IMR-90 (cell line): ENCODE measurements at regions not wholly inside any gene's neighbourhood (a gene's known extent, or its start where the extent isn't known, plus 50 kb on each side); places are given as distances from the start of the nearest gene placed in this dataset.
A peak's percentile ranks its signal among the peaks of the same experiment; 100 is the strongest.

Experiments
- ATAC-seq: fragments of 200-7000 bp; cut with Tn5 transposase; 2 replicates; pipeline ENCODE4 v1.9.1; 2020; ENCODE audit warnings: low read depth, mild to moderate bottlenecking, moderate library complexity
- BruUV-seq: library from RNA; stranded (reverse); fragments of 400-500 nt; replicated peaks from 2 replicates; lab custom pipeline; 2021; lab: Mats Ljungman, UMichigan
- CTCF ChIA-PET: fragments of 300-600 bp; formaldehyde crosslinking; extraction: SDS; loops from one replicate; lab custom pipeline; 2021; ENCODE audit warnings: antibody characterized with exemption; lab: Yijun Ruan, JAX
- POLR2A ChIA-PET: fragments of 300-600 bp; sonication (Branson Sonifier 250); formaldehyde crosslinking; loops from one replicate; lab custom pipeline; 2022; ENCODE audit warnings: antibody characterized with exemption; ENCODE audit not compliant: unreplicated experiment; lab: Charles Lee
- DNase-seq: peaks from one replicate; pipeline ENCODE4 v3.0.0; 2013
- H2AFZ ChIP-seq: replicated peaks from 2 replicates; pipeline ENCODE3; 2013; ENCODE audit warnings: low read length, mild to moderate bottlenecking; ENCODE audit not compliant: poor library complexity
- H2AK5ac ChIP-seq: 2 replicates; pipeline ENCODE4 v1.6.1; 2013; ENCODE audit warnings: low read depth, low read length, inconsistent platforms
- H2AK9ac ChIP-seq: replicated peaks from 2 replicates; pipeline ENCODE3; 2013; ENCODE audit warnings: mild to moderate bottlenecking, low read depth, low read length, moderate library complexity; ENCODE audit not compliant: poor library complexity
- H2BK120ac ChIP-seq: 2 replicates; pipeline ENCODE4 v1.6.1; 2013; ENCODE audit warnings: low read depth, low read length, inconsistent platforms
- H2BK15ac ChIP-seq: 3 replicates; pipeline ENCODE4 v1.6.1; 2013; ENCODE audit warnings: low read depth, low read length, inconsistent platforms
- H2BK20ac ChIP-seq: 2 replicates; pipeline ENCODE4 v1.6.1; 2013; ENCODE audit warnings: low read depth, mild to moderate bottlenecking, inconsistent platforms, low read length, moderate library complexity
- H2BK5ac ChIP-seq: 2 replicates; pipeline ENCODE4 v1.6.1; 2013; ENCODE audit warnings: mild to moderate bottlenecking, low read depth, low read length, inconsistent platforms; ENCODE audit not compliant: poor library complexity, severe bottlenecking
- H3K14ac ChIP-seq: replicated peaks from 2 replicates; pipeline ENCODE4 v1.6.1; 2013; ENCODE audit warnings: low read depth, low read length, inconsistent platforms
- H3K18ac ChIP-seq: 2 replicates; pipeline ENCODE4 v1.6.1; 2013; ENCODE audit warnings: low read depth, low read length, control low read depth
- H3K23ac ChIP-seq: 2 replicates; pipeline ENCODE4 v1.6.1; 2013; ENCODE audit warnings: low read depth, low read length, inconsistent platforms
- H3K27ac ChIP-seq: 2 replicates; pipeline ENCODE4 v1.5.1; 2013; ENCODE audit warnings: mild to moderate bottlenecking, control low read depth, low read length; ENCODE audit not compliant: insufficient read depth
- H3K27me3 ChIP-seq: 2 replicates; pipeline ENCODE4 v1.6.1; 2013; ENCODE audit warnings: low read length; ENCODE audit not compliant: control insufficient read depth, insufficient read depth
- H3K36me3 ChIP-seq: 2 replicates; pipeline ENCODE4 v1.6.1; 2013; ENCODE audit warnings: low read length, mixed read lengths; ENCODE audit not compliant: control insufficient read depth, insufficient read depth
- H3K4ac ChIP-seq: 2 replicates; pipeline ENCODE4 v1.6.1; 2013; ENCODE audit warnings: low read depth, low read length, inconsistent platforms
- H3K4me1 ChIP-seq: 2 replicates; pipeline ENCODE4 v1.6.1; 2013; ENCODE audit warnings: low read length, mixed read lengths; ENCODE audit not compliant: control insufficient read depth, insufficient read depth
- H3K4me2 ChIP-seq: 2 replicates; pipeline ENCODE4 v1.6.1; 2013; ENCODE audit warnings: low read depth, mild to moderate bottlenecking, control low read depth, low read length, moderate library complexity
- H3K4me3 ChIP-seq: 2 replicates; pipeline ENCODE4 v1.5.1; 2013; ENCODE audit warnings: low read depth, mild to moderate bottlenecking, control low read depth, low read length, moderate library complexity; ENCODE audit not compliant: insufficient read depth
- H3K56ac ChIP-seq: 2 replicates; pipeline ENCODE4 v1.6.1; 2013; ENCODE audit warnings: low read length, inconsistent platforms; ENCODE audit not compliant: insufficient read depth; ENCODE audit errors: extremely low read depth
- H3K79me1 ChIP-seq, 2 experiments: 2 replicates each; pipeline ENCODE4 v1.6.1; 2013; ENCODE audit warnings: low read length in 2 of 2, inconsistent platforms in 1 of 2, low read depth in 1 of 2
- H3K9ac ChIP-seq: 2 replicates; pipeline ENCODE4 v1.6.1; 2013; ENCODE audit warnings: low read depth, low read length, control low read depth
- H3K9me1 ChIP-seq: 2 replicates; pipeline ENCODE4 v1.6.1; 2013; ENCODE audit warnings: low read length, inconsistent platforms; ENCODE audit not compliant: insufficient read depth
- H3K9me3 ChIP-seq: 2 replicates; pipeline ENCODE4 v1.6.1; 2013; ENCODE audit warnings: low read length; ENCODE audit not compliant: control insufficient read depth, insufficient read depth
- H4K20me1 ChIP-seq: 2 replicates; pipeline ENCODE4 v1.6.1; 2013; ENCODE audit warnings: low read length, inconsistent platforms; ENCODE audit not compliant: insufficient read depth
- H4K5ac ChIP-seq: 2 replicates; pipeline ENCODE4 v1.6.1; 2013; ENCODE audit warnings: mild to moderate bottlenecking, low read depth, low read length, control low read depth
- H4K8ac ChIP-seq, 2 experiments: 2 replicates each; pipeline ENCODE4 v1.6.1; 2013; ENCODE audit warnings: low read depth in 2 of 2, low read length in 2 of 2, control low read depth in 1 of 2, inconsistent platforms in 1 of 2
- H4K91ac ChIP-seq: 2 replicates; pipeline ENCODE4 v1.6.1; 2013; ENCODE audit warnings: low read depth, low read length, inconsistent platforms; ENCODE audit not compliant: insufficient read depth
- CHD1 ChIP-seq: IDR thresholded peaks from 2 replicates; pipeline ENCODE4 v1.6.1; 2012; ENCODE audit warnings: low read depth, low read length, improper control_type of control experiment
- ELK1 ChIP-seq: fragments of 150-350 bp; IDR thresholded peaks from 2 replicates; pipeline ENCODE4 v1.6.1; 2016; ENCODE audit warnings: low read depth, mild to moderate bottlenecking, low read length, moderate library complexity, borderline replicate concordance
- dilution Hi-C: fragments of 300-500 bp; cut with HindIII; formaldehyde crosslinking; loops from one replicate; pipeline ENCODE4 v1.14.3; 2018; ENCODE audit warnings: low sequenced_read_pairs; ENCODE audit not compliant: unreplicated experiment
- in situ Hi-C: fragments of 300-500 bp; cut with MboI; formaldehyde crosslinking; loops from 3 replicates; pipeline ENCODE4 v1.14.3; 2019; ENCODE audit warnings: low sequenced_read_pairs, inconsistent platforms, mixed read lengths
- intact Hi-C: fragments of 100-400 bp; cut with micrococcal nuclease; formaldehyde crosslinking; loops from 2 replicates; pipeline ENCODE4 v1.10.0; 2022

- no peak overlapping the region for H4K8ac ChIP-seq
- no peak overlapping the region for H4K91ac ChIP-seq
- dilution Hi-C loops = no loop called here
- H2BK5ac ChIP-seq = no peak overlapping the region
- intact Hi-C loops = no loop called here
- H3K9me3 ChIP-seq = peaks cover 10% of the 10 kb centered on the region
- no peak overlapping the region for H3K27ac ChIP-seq
- CTCF ChIA-PET = no interaction called here
- no peak overlapping the region for H2AFZ ChIP-seq
- H3K18ac ChIP-seq = no peak overlapping the region
- H2BK20ac ChIP-seq = no peak overlapping the region
- no peaks in the 10 kb centered on the region for H3K36me3 ChIP-seq
- no peak overlapping the region for H2AK9ac ChIP-seq
- in situ Hi-C loops = no loop called here
- no peak overlapping the region for H3K4me3 ChIP-seq
- H3K9me1 ChIP-seq = no peaks in the 10 kb centered on the region
- H2AK5ac ChIP-seq = no peak overlapping the region
- no peak overlapping the region for H3K14ac ChIP-seq
- DNase-seq = peak; percentile 16
- H2BK120ac ChIP-seq = no peak overlapping the region
- no peak overlapping the region for H3K23ac ChIP-seq
- H4K20me1 ChIP-seq = no peaks in the 10 kb centered on the region
- TF ChIP-seq ELK1 (no peak), CHD1 (no peak)
- ATAC-seq = no peak
- no peak overlapping the region for H4K5ac ChIP-seq
- no peak overlapping the region for H2BK15ac ChIP-seq
- POLR2A ChIA-PET = no interaction called here
- H3K56ac ChIP-seq = no peak overlapping the region
- no peaks in the 10 kb centered on the region for H3K27me3 ChIP-seq
- BruUV-seq = no TSS peak
- no peak overlapping the region for H3K9ac ChIP-seq
- H3K4me2 ChIP-seq = no peak overlapping the region
- H3K79me1 ChIP-seq = no peaks in the 10 kb centered on the region
- H3K4ac ChIP-seq = no peak overlapping the region
- H3K4me1 ChIP-seq = no peaks in the 10 kb centered on the region
Measured at GRCh38 chr4:175459571-175459970, 352.5 kb downstream of the GPM6A start.
